HepG2 (cell line): ENCODE measurements at regions not wholly inside any gene's neighbourhood (a gene's known extent, or its start where the extent isn't known, plus 50 kb on each side); places are given as distances from the start of the nearest gene placed in this dataset.

Experiments
- ELF3 ChIP-seq: IDR thresholded peaks from 2 replicates; pipeline ENCODE4 v1.6.1; 2016; ENCODE audit warnings: missing genetic modification reagents, missing compliant biosample characterization
- ERF ChIP-seq: IDR thresholded peaks from 2 replicates; pipeline ENCODE4 v1.6.1; 2018; ENCODE audit warnings: missing biosample characterization, missing genetic modification reagents
- ETV5 ChIP-seq: IDR thresholded peaks from 2 replicates; pipeline ENCODE4 v1.6.1; 2018; ENCODE audit warnings: missing biosample characterization, missing genetic modification reagents, inconsistent platforms, borderline replicate concordance
- FOXP1 ChIP-seq, 2 experiments: fragments of 450-650 bp in 1 of 2; IDR thresholded peaks; 2 replicates each; pipeline ENCODE4 v1.6.1; 2017 to 2018; ENCODE audit warnings: antibody characterized with exemption in 1 of 2
- GABPA ChIP-seq, 2 experiments: IDR thresholded peaks; 2 replicates each; pipeline ENCODE4 v1.6.1; 2011 to 2016; ENCODE audit warnings: low read depth in 2 of 2, low read length in 1 of 2, missing biosample characterization in 1 of 2, missing genetic modification characterization in 1 of 2
- GATAD1 ChIP-seq: IDR thresholded peaks from 2 replicates; pipeline ENCODE4 v1.6.1; 2016; ENCODE audit warnings: missing genetic modification reagents, missing compliant biosample characterization
- HIVEP1 ChIP-seq: sonication (generic); formaldehyde crosslinking; IDR thresholded peaks from 2 replicates; pipeline ENCODE4 v1.4.0; 2020; ENCODE audit warnings: mild to moderate bottlenecking, missing genetic modification reagents
- KDM6A ChIP-seq: IDR thresholded peaks from 2 replicates; pipeline ENCODE4 v1.6.1; 2016; ENCODE audit warnings: low read depth
- MLX ChIP-seq: IDR thresholded peaks from 2 replicates; pipeline ENCODE4 v1.6.1; 2016
- RARA ChIP-seq: IDR thresholded peaks from 2 replicates; pipeline ENCODE4 v1.6.1; 2016; ENCODE audit warnings: missing genetic modification reagents, missing compliant biosample characterization
- RELA ChIP-seq: sonication (generic); formaldehyde crosslinking; IDR thresholded peaks from 2 replicates; pipeline ENCODE4 v1.4.0; 2020; ENCODE audit warnings: missing genetic modification reagents
- RXRB ChIP-seq: IDR thresholded peaks from 2 replicates; pipeline ENCODE4 v1.6.1; 2016; ENCODE audit warnings: borderline replicate concordance, missing genetic modification reagents, missing compliant biosample characterization
- TCF7L2 ChIP-seq: IDR thresholded peaks from 2 replicates; pipeline ENCODE4 v1.6.1; 2011; ENCODE audit warnings: mild to moderate bottlenecking, low read depth, low read length, moderate library complexity
- ZNF12 ChIP-seq: sonication (generic); formaldehyde crosslinking; IDR thresholded peaks from 2 replicates; pipeline ENCODE4 v1.5.0; 2020; ENCODE audit warnings: missing genetic modification reagents
- ZNF503 ChIP-seq: sonication (generic); formaldehyde crosslinking; IDR thresholded peaks from 2 replicates; pipeline ENCODE4 v1.4.0; 2020; ENCODE audit warnings: missing genetic modification reagents
- ZSCAN5A ChIP-seq: sonication (generic); formaldehyde crosslinking; IDR thresholded peaks from 2 replicates; pipeline ENCODE4 v1.8.0; 2022; ENCODE audit warnings: mild to moderate bottlenecking, missing genetic modification reagents, borderline replicate concordance
- TF ChIP-seq, protein P1 (sequence below): sonication (generic); formaldehyde crosslinking; IDR thresholded peaks from 2 replicates; pipeline ENCODE4 v1.4.0; 2020; ENCODE audit warnings: missing genetic modification reagents, borderline replicate concordance

DNA sequence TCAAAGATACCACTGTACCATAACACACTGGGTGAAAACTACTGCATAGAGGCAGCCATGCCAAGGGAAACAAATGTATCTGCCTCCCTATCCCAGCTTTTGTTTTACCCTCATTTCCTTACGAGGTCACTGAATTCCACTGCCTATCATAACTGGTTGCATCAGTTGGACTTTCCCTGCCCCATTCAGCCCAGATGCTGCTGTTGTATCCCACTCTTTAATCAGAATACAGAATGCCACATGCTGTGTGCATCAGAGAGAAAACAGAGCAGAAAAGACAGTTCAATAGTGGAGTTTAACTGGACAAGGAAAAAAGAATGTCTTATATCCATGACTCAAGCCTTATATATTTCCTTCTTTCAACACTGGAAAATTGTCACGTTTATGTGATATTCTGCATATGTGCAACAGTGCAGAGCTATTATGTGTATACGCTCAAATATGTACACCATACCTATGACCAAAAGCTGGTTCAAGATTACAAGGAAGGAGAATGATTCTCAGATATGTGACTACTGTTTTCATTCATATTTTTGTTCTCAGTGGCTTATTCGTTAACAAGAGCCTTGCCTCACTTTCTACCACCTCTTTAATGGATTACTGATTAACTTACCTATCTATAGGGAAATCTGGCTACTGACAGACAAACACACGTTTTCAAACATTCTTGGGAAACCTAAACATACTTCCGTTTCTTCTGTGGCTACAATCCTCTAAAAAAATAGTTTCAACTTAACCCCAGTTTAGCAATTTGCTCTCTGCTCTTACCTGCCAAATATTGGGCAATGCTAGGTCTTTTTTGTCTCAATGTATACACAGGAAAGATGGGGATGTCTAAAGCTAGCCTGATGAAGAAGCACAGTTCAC lies 378.9 kb downstream of the SMARCA1 start (continued):
- TF ChIP-seq RELA (CRISPR knock-in tag): no peak
- TF ChIP-seq ERF (CRISPR knock-in tag): peak; percentile 31; the same call in 1 of the 2 replicates
- no peak for TF ChIP-seq FOXP1 (IDR thresholded peaks at IDR 0.05)
- TF ChIP-seq FOXP1 (CRISPR knock-in tag; IDR thresholded peaks at IDR 0.05): peak; percentile 84
- TF ChIP-seq, protein P1, sequence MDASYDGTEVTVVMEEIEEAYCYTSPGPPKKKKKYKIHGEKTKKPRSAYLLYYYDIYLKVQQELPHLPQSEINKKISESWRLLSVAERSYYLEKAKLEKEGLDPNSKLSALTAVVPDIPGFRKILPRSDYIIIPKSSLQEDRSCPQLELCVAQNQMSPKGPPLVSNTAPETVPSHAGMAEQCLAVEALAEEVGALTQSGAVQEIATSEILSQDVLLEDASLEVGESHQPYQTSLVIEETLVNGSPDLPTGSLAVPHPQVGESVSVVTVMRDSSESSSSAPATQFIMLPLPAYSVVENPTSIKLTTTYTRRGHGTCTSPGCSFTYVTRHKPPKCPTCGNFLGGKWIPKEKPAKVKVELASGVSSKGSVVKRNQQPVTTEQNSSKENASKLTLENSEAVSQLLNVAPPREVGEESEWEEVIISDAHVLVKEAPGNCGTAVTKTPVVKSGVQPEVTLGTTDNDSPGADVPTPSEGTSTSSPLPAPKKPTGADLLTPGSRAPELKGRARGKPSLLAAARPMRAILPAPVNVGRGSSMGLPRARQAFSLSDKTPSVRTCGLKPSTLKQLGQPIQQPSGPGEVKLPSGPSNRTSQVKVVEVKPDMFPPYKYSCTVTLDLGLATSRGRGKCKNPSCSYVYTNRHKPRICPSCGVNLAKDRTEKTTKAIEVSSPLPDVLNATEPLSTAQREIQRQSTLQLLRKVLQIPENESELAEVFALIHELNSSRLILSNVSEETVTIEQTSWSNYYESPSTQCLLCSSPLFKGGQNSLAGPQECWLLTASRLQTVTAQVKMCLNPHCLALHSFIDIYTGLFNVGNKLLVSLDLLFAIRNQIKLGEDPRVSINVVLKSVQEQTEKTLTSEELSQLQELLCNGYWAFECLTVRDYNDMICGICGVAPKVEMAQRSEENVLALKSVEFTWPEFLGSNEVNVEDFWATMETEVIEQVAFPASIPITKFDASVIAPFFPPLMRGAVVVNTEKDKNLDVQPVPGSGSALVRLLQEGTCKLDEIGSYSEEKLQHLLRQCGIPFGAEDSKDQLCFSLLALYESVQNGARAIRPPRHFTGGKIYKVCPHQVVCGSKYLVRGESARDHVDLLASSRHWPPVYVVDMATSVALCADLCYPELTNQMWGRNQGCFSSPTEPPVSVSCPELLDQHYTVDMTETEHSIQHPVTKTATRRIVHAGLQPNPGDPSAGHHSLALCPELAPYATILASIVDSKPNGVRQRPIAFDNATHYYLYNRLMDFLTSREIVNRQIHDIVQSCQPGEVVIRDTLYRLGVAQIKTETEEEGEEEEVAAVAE (CRISPR knock-in tag): 0 out of 2 replicates have a peak, but pooled peaks have one; percentile 25
- TF ChIP-seq HIVEP1: no peak
- TF ChIP-seq ETV5: peak; percentile 95
- TF ChIP-seq TCF7L2: peak; percentile 63; the same call in 1 of the 2 replicates
- TF ChIP-seq ZNF503 (CRISPR knock-in tag): peak; percentile 87; the same call in 1 of the 2 replicates
- TF ChIP-seq GABPA (IDR thresholded peaks at IDR 0.05; ENCODE audit: low read depth, low read length): no peak
- TF ChIP-seq GABPA (CRISPR knock-in tag; IDR thresholded peaks at IDR 0.05; ENCODE audit: low read depth): 0 out of 2 replicates have a peak, but pooled peaks have one; percentile 46
- TF ChIP-seq ZSCAN5A (CRISPR knock-in tag): peak; percentile 42; the same call in 1 of the 2 replicates
- peak; percentile 97 for TF ChIP-seq RXRB
- peak; percentile 81 for TF ChIP-seq ZNF12 (CRISPR knock-in tag)
- peak; percentile 84 for TF ChIP-seq RARA (CRISPR knock-in tag)
- peak; percentile 95 for TF ChIP-seq ELF3 (CRISPR knock-in tag)
- TF ChIP-seq MLX (CRISPR knock-in tag): peak; percentile 63; the same call in 1 of the 2 replicates
- TF ChIP-seq GATAD1 (CRISPR knock-in tag): 0 out of 2 replicates have a peak, but pooled peaks have one; percentile 33
- peak; percentile 63; the same call in 1 of the 2 replicates for TF ChIP-seq KDM6A (CRISPR knock-in tag)
